DND-41 (cell line): ENCODE measurements at regions not wholly inside any gene's neighbourhood (a gene's known extent, or its start where the extent isn't known, plus 50 kb on each side); places are given as distances from the start of the nearest gene placed in this dataset.

Experiments used
- ATAC-seq: fragments of 200-7000 bp; cut with Tn5 transposase; 3 replicates; pipeline ENCODE4 v1.9.1; 2021; ENCODE audit warnings: low read depth; ENCODE audit not compliant: insufficient read depth
- DNase-seq: peaks from one replicate; pipeline ENCODE4 v3.0.0-alpha.2; 2020
- H2AFZ ChIP-seq: 2 replicates; pipeline ENCODE4 v1.6.0; 2012; ENCODE audit warnings: low read depth, low read length
- H3K27ac ChIP-seq: 2 replicates; pipeline ENCODE4 v1.5.1; 2012; ENCODE audit warnings: low read length, inconsistent platforms
- H3K27me3 ChIP-seq: fragments of 200-600 bp; sonication (generic); 2 replicates; pipeline ENCODE4 v1.6.0; 2012; ENCODE audit warnings: low read length, mild to moderate bottlenecking, inconsistent platforms; ENCODE audit not compliant: insufficient read depth, poor library complexity
- H3K36me3 ChIP-seq: 2 replicates; pipeline ENCODE4 v1.5.1; 2012; ENCODE audit warnings: low read length, inconsistent platforms; ENCODE audit not compliant: insufficient read depth
- H3K4me1 ChIP-seq: 2 replicates; pipeline ENCODE4 v1.5.1; 2012; ENCODE audit warnings: mild to moderate bottlenecking, low read length; ENCODE audit not compliant: insufficient read depth
- H3K4me2 ChIP-seq: 2 replicates; pipeline ENCODE4 v1.6.0; 2012; ENCODE audit warnings: mild to moderate bottlenecking, moderate library complexity, low read length, inconsistent platforms; ENCODE audit not compliant: insufficient read depth
- H3K4me3 ChIP-seq, 2 experiments: fragments of 200-600 bp in 1 of 2; shearing (Covaris generic) in 1 of 2; 2 replicates each; pipeline ENCODE4 v1.5.1; 2012 to 2016; ENCODE audit warnings: inconsistent platforms in 2 of 2, low read length in 2 of 2, mild to moderate bottlenecking in 2 of 2, low read depth in 1 of 2, moderate library complexity in 1 of 2
- H3K79me2 ChIP-seq: 2 replicates; pipeline ENCODE4 v1.6.0; 2012; ENCODE audit warnings: low read length, inconsistent platforms; ENCODE audit not compliant: insufficient read depth
- H3K9ac ChIP-seq: 2 replicates; pipeline ENCODE4 v1.6.0; 2012; ENCODE audit warnings: low read depth, mild to moderate bottlenecking, inconsistent platforms, low read length, moderate library complexity
- H3K9me3 ChIP-seq: 2 replicates; pipeline ENCODE4 v1.5.1; 2012; ENCODE audit warnings: low read length, moderate library complexity, mild to moderate bottlenecking, inconsistent platforms; ENCODE audit not compliant: insufficient read depth, severe bottlenecking
- H4K20me1 ChIP-seq: 2 replicates; pipeline ENCODE4 v1.6.0; 2012; ENCODE audit warnings: low read length; ENCODE audit not compliant: insufficient read depth
- EZH2 ChIP-seq: IDR thresholded peaks from 3 replicates; pipeline ENCODE4 v1.6.1; 2012; ENCODE audit warnings: borderline replicate concordance, low read depth, mild to moderate bottlenecking, moderate library complexity, low read length, inconsistent platforms; ENCODE audit not compliant: severe bottlenecking
- TF ChIP-seq, protein P1 (sequence below): IDR thresholded peaks from 2 replicates; pipeline ENCODE4 v1.5.1; 2012; ENCODE audit warnings: borderline replicate concordance, low read length, moderate library complexity, mild to moderate bottlenecking; ENCODE audit not compliant: poor library complexity, severe bottlenecking; ENCODE audit errors: extremely low read depth

DNA sequence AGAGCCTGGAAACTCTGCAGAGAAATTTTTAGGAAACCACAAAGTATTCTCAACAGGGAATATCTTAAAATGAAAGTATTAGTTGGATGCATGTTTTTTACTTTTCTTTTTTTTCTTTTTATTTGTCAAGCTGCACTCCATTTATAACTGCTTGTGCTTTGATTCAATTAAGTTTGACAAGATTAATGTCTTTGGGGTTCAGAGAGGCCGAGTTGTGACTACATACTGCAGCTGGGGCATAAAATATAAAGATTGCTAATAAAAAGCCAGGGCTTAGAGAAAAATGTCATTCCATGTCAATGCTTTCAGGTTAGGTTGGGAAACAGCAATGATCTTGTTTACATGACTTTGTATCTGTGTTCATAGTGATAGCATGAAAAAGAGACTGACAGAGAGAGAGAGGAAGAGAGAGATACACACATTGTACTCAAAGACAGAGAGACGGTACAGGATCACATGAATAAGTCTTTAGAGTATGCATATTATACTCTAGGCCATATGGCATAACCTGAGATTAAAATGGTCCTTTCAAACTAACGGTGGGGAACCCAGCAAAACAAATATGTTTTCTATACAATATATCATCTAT lies 1022.3 kb upstream of the CNTNAP5 start:
- peaks cover 5% of the 10 kb centered on the region for H3K9me3 ChIP-seq
- no peak for ATAC-seq

DNA sequence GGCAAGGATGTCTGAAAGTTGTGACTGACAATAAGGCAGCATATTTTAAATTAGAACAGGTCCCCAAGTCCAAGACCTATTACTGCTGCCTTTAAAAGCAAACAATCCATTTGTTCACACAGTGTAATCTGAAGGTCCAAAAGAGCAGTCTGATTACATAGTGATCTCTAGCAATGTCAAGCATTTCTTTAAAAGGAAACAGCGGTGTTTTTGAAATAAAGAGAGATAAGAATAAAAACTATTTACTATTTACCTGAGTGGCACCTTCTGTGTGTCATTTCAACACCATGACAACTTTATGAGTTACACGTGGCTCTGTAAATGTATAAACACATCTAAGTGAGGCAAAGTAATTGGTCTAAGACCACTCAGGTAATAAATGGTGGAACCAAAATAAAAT lies 1009.9 kb upstream of the CNTNAP5 start:
- no peak for DNase-seq
- no peak for ATAC-seq
- Histone ChIP-seq H3K27ac (no peak overlapping the region), H4K20me1 (no peaks in the 10 kb centered on the region), H3K36me3 (no peaks in the 10 kb centered on the region), H3K27me3 (no peaks in the 10 kb centered on the region), H3K9me3 (no peaks in the 10 kb centered on the region), H3K79me2 (no peaks in the 10 kb centered on the region), H2AFZ (no peak overlapping the region), H3K4me3 (no peak overlapping the region), H3K4me1 (no peaks in the 10 kb centered on the region), H3K4me2 (no peak overlapping the region), H3K9ac (no peak overlapping the region)
- TF ChIP-seq, protein P1, sequence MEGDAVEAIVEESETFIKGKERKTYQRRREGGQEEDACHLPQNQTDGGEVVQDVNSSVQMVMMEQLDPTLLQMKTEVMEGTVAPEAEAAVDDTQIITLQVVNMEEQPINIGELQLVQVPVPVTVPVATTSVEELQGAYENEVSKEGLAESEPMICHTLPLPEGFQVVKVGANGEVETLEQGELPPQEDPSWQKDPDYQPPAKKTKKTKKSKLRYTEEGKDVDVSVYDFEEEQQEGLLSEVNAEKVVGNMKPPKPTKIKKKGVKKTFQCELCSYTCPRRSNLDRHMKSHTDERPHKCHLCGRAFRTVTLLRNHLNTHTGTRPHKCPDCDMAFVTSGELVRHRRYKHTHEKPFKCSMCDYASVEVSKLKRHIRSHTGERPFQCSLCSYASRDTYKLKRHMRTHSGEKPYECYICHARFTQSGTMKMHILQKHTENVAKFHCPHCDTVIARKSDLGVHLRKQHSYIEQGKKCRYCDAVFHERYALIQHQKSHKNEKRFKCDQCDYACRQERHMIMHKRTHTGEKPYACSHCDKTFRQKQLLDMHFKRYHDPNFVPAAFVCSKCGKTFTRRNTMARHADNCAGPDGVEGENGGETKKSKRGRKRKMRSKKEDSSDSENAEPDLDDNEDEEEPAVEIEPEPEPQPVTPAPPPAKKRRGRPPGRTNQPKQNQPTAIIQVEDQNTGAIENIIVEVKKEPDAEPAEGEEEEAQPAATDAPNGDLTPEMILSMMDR, result no peak
- TF ChIP-seq EZH2, result no peak

More for the DNA sequence above, 1022.3 kb upstream of the CNTNAP5 start:
- TF ChIP-seq, protein P1, result no peak
- no peak for TF ChIP-seq EZH2
- Histone ChIP-seq H2AFZ (no peak overlapping the region), H3K27me3 (no peaks in the 10 kb centered on the region), H3K4me3 (no peak overlapping the region), H3K79me2 (no peaks in the 10 kb centered on the region), H3K36me3 (no peaks in the 10 kb centered on the region), H3K4me2 (no peak overlapping the region), H4K20me1 (no peaks in the 10 kb centered on the region), H3K27ac (no peak overlapping the region), H3K9ac (no peak overlapping the region), H3K4me1 (no peaks in the 10 kb centered on the region)
- no peak for DNase-seq

DNA sequence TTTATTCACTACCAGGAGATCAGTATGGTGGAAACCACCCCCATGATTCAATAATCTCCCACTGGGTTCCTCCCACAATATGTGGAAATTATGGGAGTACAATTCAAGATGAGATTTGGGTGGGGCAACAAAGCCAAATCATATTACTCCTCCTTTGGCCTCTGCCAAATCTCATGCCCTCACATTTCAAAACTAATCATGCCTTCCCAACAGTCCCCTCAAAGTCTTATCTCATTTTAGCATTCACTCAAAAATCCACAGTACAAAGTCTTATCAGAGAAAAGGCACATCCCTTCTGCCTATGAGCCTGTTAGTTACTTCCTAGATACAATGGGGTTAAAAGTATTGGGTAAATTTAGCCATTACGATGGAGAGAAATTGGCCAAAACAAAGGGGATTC lies 989.5 kb upstream of the CNTNAP5 start:
- DNase-seq (no peak), ATAC-seq (no peak)
- H3K9ac ChIP-seq, result no peak overlapping the region
- TF ChIP-seq, protein P1, result no peak
- TF ChIP-seq EZH2, result no peak
- no peaks in the 10 kb centered on the region for H3K4me1 ChIP-seq
- H3K36me3 ChIP-seq, result no peaks in the 10 kb centered on the region
- H3K27me3 ChIP-seq, result no peaks in the 10 kb centered on the region
- H3K9me3 ChIP-seq, result no peaks in the 10 kb centered on the region
- no peak overlapping the region for H3K4me3 ChIP-seq
- H3K79me2 ChIP-seq, result no peaks in the 10 kb centered on the region
- no peak overlapping the region for H3K27ac ChIP-seq
- no peak overlapping the region for H2AFZ ChIP-seq
- no peaks in the 10 kb centered on the region for H4K20me1 ChIP-seq
- no peak overlapping the region for H3K4me2 ChIP-seq
